ENCODE measurements at regions not wholly inside any gene's neighbourhood (a gene's known extent, or its start where the extent isn't known, plus 50 kb on each side); places are given as distances from the start of the nearest gene placed in this dataset.
"Not testable (repeated sequence)": the region's sequence is repeated elsewhere in the genome, so short reads cannot be mapped to it uniquely, and the experiment has no call there.

- H3K4me1 ChIP-seq (ENCODE audit: control insufficient read depth in 1 of 2, insufficient read depth in 2 of 2, low read length in 2 of 2); DNase-seq (ENCODE audit: low read depth, low spot score); H3K9me2 ChIP-seq (ENCODE audit: insufficient read depth); H3K27ac ChIP-seq (ENCODE audit: low read depth, low read length); POLR2A ChIA-PET; BruUV-seq (replicated peaks); H3K9ac ChIP-seq (ENCODE audit: low read length); RAD21 ChIA-PET (ENCODE audit: low non-redundant PET in 1 of 2, low total read pairs in 2 of 2, uncharacterized antibody in 2 of 2, unreplicated experiment in 2 of 2); H3K79me2 ChIP-seq (ENCODE audit: insufficient read depth, low read length); CTCF ChIA-PET; H3K27me3 ChIP-seq (ENCODE audit: insufficient read depth, low read length); ATAC-seq; H3K36me3 ChIP-seq (ENCODE audit: control insufficient read depth in 1 of 2, insufficient read depth in 2 of 2, low read length in 2 of 2); intact Hi-C loops (cut with micrococcal nuclease); H4K20me1 ChIP-seq (ENCODE audit: insufficient read depth); H2AFZ ChIP-seq (ENCODE audit: low read depth, low read length, poor library complexity, severe bottlenecking); H3K4me3 ChIP-seq (replicated peaks in 1 of 2; ENCODE audit: low read depth in 1 of 2, low read length in 2 of 2); H3K4me2 ChIP-seq (ENCODE audit: low read length); H3K9me3 ChIP-seq (ENCODE audit: control insufficient read depth in 1 of 2, insufficient read depth in 1 of 2, low read depth in 1 of 2, low read length in 2 of 2): not testable (repeated sequence)
Observed at GRCh38 chr21:9068622-9069021, 1452.8 kb upstream of the TPTE start.

GRCh38 chr21:9070703-9071102, 1450.7 kb upstream of the TPTE start:
- H3K4me3 ChIP-seq (replicated peaks in 1 of 2; ENCODE audit: low read depth in 1 of 2, low read length in 2 of 2); H3K9ac ChIP-seq (ENCODE audit: low read length); intact Hi-C loops (cut with micrococcal nuclease); H3K27ac ChIP-seq (ENCODE audit: low read depth, low read length); H3K4me1 ChIP-seq (ENCODE audit: control insufficient read depth in 1 of 2, insufficient read depth in 2 of 2, low read length in 2 of 2); H3K79me2 ChIP-seq (ENCODE audit: insufficient read depth, low read length); H3K9me2 ChIP-seq (ENCODE audit: insufficient read depth); H3K36me3 ChIP-seq (ENCODE audit: control insufficient read depth in 1 of 2, insufficient read depth in 2 of 2, low read length in 2 of 2); POLR2A ChIA-PET; H4K20me1 ChIP-seq (ENCODE audit: insufficient read depth); RAD21 ChIA-PET (ENCODE audit: low non-redundant PET in 1 of 2, low total read pairs in 2 of 2, uncharacterized antibody in 2 of 2, unreplicated experiment in 2 of 2); DNase-seq (ENCODE audit: low read depth, low spot score); H3K4me2 ChIP-seq (ENCODE audit: low read length); BruUV-seq (replicated peaks); H3K9me3 ChIP-seq (ENCODE audit: control insufficient read depth in 1 of 2, insufficient read depth in 1 of 2, low read depth in 1 of 2, low read length in 2 of 2); ATAC-seq; CTCF ChIA-PET; H2AFZ ChIP-seq (ENCODE audit: low read depth, low read length, poor library complexity, severe bottlenecking); H3K27me3 ChIP-seq (ENCODE audit: insufficient read depth, low read length): not testable (repeated sequence)

GRCh38 chr21:9073010-9073409, 1448.4 kb upstream of the TPTE start:
- intact Hi-C loops (cut with micrococcal nuclease); H3K4me3 ChIP-seq (replicated peaks in 1 of 2; ENCODE audit: low read depth in 1 of 2, low read length in 2 of 2); H4K20me1 ChIP-seq (ENCODE audit: insufficient read depth); RAD21 ChIA-PET (ENCODE audit: low non-redundant PET in 1 of 2, low total read pairs in 2 of 2, uncharacterized antibody in 2 of 2, unreplicated experiment in 2 of 2); H3K4me2 ChIP-seq (ENCODE audit: low read length); H2AFZ ChIP-seq (ENCODE audit: low read depth, low read length, poor library complexity, severe bottlenecking); H3K4me1 ChIP-seq (ENCODE audit: control insufficient read depth in 1 of 2, insufficient read depth in 2 of 2, low read length in 2 of 2); H3K27ac ChIP-seq (ENCODE audit: low read depth, low read length); H3K36me3 ChIP-seq (ENCODE audit: control insufficient read depth in 1 of 2, insufficient read depth in 2 of 2, low read length in 2 of 2); H3K79me2 ChIP-seq (ENCODE audit: insufficient read depth, low read length); H3K9me2 ChIP-seq (ENCODE audit: insufficient read depth); H3K9me3 ChIP-seq (ENCODE audit: control insufficient read depth in 1 of 2, insufficient read depth in 1 of 2, low read depth in 1 of 2, low read length in 2 of 2); CTCF ChIA-PET; H3K9ac ChIP-seq (ENCODE audit: low read length); ATAC-seq; POLR2A ChIA-PET; BruUV-seq (replicated peaks); H3K27me3 ChIP-seq (ENCODE audit: insufficient read depth, low read length); DNase-seq (ENCODE audit: low read depth, low spot score): not testable (repeated sequence)

- H4K20me1 ChIP-seq (ENCODE audit: insufficient read depth); CTCF ChIA-PET; intact Hi-C loops (cut with micrococcal nuclease); RAD21 ChIA-PET (ENCODE audit: low non-redundant PET in 1 of 2, low total read pairs in 2 of 2, uncharacterized antibody in 2 of 2, unreplicated experiment in 2 of 2); H2AFZ ChIP-seq (ENCODE audit: low read depth, low read length, poor library complexity, severe bottlenecking); POLR2A ChIA-PET; H3K9me3 ChIP-seq (ENCODE audit: control insufficient read depth in 1 of 2, insufficient read depth in 1 of 2, low read depth in 1 of 2, low read length in 2 of 2); H3K9me2 ChIP-seq (ENCODE audit: insufficient read depth); H3K4me2 ChIP-seq (ENCODE audit: low read length); H3K36me3 ChIP-seq (ENCODE audit: control insufficient read depth in 1 of 2, insufficient read depth in 2 of 2, low read length in 2 of 2); H3K27me3 ChIP-seq (ENCODE audit: insufficient read depth, low read length); ATAC-seq; H3K9ac ChIP-seq (ENCODE audit: low read length); H3K79me2 ChIP-seq (ENCODE audit: insufficient read depth, low read length); H3K4me3 ChIP-seq (replicated peaks in 1 of 2; ENCODE audit: low read depth in 1 of 2, low read length in 2 of 2); H3K4me1 ChIP-seq (ENCODE audit: control insufficient read depth in 1 of 2, insufficient read depth in 2 of 2, low read length in 2 of 2); BruUV-seq (replicated peaks); DNase-seq (ENCODE audit: low read depth, low spot score); H3K27ac ChIP-seq (ENCODE audit: low read depth, low read length): not testable (repeated sequence)
Observed at GRCh38 chr21:9074772-9075171, 1446.6 kb upstream of the TPTE start.

Measured in HCT116 (cell line).